ENCODE measurements at regions not wholly inside any gene's neighbourhood (a gene's known extent, or its start where the extent isn't known, plus 50 kb on each side); places are given as distances from the start of the nearest gene placed in this dataset.

DNA sequence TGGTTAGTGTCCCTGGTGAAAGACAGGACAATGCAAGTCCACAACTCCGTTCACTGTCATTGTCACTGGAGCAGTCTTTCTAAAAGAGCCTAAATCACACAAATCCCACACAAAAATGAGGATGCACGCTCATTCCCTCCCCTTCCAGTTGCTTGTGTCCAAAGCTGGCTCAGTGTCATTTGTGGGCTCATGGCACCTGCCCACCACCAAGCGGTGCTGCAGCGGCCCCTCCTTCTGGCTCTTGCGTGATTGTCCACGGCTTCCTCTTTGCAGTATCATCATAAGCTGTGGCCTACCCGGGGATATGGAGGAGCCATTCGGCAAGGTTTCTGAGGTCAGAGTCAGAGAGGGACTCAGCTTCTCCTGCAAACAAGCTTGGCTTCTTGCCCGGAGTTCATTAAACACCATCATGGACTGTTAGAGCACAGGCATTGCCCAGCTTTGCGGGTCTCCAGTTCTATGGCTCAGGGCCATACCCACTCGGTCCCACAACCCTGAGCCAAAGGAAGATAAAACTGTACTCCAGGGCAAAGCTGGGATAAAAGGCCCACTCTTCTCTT is 179.4 kb upstream of the AGAP1 start:
- no peak for DNase-seq

DNA sequence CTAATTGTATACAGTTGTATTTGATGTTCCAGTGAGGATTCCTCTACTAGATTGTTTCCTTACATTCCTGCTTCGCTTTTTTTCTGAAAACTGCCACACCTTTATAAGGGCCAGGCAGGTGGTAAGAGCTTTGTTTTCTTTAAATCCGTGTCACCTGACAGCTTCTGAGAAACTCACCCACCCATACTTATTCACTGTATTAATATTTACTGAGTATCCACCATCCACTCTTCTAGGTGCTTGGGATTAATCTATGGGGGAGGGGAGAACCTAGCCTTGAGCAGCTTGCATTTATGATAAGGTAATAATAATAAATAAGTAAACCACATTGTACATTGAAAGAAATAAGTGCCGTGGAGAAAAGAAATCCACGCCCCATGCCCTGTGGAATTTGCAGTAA is 174.7 kb upstream of the AGAP1 start:
- no peak for DNase-seq

DNA sequence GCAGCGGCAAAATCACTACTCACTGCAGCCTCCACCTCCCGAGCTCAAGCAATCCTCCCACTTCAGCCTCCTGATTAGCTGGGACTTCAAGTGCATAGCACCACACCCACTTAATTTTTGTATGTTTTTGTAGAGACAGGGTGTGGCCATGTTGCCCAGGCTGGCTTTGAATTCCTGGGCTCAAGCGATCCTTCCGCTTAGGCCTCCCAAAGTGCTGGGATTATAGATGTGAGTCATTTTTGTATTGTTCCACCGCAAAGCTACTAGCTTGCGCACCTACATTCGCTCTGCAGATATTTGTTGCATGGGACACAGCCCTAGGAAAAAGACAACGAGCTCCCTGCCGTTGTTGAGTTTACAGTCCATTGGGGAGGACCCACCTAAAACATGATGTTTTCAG is 173.5 kb upstream of the AGAP1 start:
- DNase-seq = no peak

DNA sequence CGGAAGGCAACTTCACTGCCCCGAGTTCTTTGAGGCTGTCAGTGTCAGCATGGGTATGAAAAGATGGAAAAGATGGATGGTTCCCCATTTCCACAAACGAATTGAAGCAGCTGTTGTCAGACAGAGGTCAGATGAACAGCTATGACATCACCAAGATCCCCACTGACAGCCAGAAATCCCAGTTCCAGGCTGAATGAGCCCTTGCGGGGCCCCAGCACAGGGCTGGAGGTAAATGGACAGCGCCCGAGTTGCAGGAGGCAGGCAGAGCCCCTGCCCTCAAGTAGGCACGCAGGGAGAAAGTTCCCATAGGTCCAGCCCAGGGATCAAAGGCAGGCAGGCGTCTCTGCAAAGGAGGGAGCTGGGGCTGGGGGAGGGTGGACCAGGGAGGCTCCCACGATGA is 169.5 kb upstream of the AGAP1 start:
- DNase-seq = peak; percentile 38

DNA sequence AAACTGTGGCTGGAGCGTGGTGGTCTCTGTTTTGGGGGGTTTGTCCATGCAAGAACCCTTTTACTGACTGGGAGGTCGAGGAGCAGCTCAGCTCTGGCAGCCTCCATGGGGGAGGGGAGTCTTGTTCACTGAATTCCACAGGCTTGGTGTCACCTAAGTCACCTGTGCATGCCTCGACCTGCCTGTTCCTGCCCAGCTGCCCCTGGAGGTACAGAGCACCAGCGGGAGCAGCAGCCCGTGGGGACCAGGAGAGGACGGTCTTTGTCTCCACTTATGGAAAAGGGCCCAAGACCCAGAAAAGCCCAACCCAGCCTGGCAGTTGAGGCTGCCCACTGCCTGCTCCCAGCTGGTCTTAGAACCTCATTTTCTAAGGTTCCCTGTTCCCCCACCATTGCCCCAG is 168.7 kb upstream of the AGAP1 start:
- no peak for DNase-seq

DNA sequence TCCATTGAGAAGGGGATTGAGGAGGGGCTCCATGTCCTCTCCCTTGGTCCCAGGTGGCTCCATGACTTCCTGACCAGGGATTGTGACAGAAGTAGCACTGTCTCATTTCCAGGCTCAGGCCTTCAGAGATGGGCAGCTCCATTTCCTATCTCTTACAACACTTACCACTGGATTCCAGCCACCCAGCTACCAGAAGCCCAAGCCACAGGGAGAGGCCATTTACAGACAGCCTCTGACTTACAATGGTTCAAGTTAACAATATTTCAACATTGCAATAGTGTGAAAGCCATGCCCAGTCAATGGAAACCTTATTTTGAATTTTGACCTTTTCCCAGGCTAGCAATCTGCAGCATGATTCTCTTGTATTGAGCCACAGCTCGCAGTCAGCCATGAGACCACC is 164.9 kb upstream of the AGAP1 start:
- no peak for DNase-seq

DNA sequence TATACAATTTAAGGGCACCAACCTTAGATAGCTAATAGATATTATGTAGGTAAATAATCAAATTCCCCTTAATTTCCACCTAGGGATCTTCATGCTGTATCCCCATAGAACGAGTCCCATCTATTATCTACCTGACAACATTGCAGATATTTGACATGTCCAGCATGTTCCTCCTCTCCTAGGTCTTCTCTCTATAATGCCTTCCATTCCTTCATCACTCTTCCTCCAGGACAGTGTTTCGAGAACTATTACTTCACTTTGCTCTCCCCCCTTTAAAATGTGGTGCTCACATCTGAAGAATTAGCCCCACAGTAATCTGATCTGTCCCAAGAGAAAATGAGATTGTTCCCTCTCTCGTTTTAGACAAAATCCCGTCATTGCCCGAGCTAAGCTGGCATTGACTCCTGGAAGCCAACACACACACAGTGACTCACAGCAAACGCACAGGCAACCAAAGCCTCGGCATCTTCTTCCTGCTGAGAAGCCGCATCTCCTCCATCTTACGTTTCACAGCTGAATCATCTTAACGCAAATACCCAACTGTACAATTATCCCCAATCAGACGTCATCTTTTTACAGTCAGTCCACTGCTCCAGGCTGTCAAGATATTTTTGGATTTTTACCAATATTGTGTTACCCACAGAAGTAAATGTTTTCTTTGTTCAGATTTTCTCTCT is 162.9 kb upstream of the AGAP1 start:
- no peak for DNase-seq

DNA sequence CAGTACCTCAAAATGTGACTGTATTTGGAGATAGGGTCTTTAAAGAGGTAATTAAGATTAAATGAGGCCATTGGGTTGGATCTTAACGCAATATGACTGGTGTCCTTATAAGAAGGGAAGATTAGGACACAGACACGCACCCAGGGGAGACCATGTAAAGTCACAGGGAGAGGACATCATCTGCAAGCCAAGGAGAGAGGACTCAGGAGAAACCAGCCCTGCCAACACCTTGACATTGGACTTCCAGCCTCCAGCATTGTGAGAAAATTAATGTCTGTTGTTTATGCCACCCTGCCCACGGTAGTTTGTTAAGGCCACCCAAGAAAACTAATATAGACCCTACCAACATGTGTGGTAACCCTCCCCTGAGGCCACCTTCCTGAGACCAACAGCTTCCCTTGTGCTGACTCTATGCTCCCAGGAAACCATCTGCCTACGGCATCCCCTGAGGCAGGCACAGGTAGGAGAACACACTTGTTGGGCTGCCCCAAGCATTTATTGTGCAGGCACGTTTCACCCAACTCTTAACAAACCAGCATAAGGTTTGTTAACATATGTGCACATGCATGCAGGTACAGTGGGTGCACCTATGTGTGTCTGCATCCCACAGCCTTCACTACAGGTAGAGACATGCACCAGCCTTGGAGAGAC is 161.5 kb upstream of the AGAP1 start:
- DNase-seq = no peak

DNA sequence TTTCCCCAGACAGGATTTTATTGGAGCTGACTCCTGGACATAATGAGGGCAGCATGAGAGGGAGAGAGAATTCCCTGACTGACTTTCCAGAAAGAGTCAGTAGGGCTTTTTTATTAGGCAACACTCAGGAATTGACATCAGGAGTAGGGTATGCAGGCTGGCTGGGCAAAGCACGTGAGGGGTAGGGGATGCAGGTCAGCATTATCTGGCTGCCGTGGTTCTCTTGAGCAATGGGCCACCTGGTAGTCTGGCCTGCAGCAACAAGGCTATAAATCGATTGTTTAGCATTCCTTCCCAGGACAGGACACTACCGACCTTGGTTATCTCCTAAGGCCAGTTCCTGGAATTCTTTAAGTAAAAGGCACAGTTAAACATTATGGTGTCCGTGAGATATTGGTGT is 160.8 kb upstream of the AGAP1 start:
- DNase-seq = no peak

DNA sequence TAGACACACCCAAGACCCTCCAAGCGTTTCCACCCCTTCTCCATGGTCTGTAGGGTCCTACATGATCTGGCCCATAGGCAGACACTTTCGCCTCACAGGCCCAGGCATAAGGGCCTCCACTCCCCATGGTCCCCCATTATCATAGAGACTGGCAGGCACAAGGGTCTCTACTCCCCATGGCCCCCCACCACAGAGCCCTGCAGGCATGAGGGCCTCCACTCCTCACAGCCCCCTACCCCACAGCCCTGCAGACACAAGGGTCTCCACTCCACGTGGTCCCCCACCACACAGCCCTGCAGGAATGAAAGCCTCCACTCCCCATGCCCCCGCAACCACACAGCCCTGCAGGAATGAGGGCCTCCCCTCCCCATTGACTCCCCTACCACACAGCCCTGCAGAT is 159.7 kb upstream of the AGAP1 start:
- no peak for DNase-seq

DNA sequence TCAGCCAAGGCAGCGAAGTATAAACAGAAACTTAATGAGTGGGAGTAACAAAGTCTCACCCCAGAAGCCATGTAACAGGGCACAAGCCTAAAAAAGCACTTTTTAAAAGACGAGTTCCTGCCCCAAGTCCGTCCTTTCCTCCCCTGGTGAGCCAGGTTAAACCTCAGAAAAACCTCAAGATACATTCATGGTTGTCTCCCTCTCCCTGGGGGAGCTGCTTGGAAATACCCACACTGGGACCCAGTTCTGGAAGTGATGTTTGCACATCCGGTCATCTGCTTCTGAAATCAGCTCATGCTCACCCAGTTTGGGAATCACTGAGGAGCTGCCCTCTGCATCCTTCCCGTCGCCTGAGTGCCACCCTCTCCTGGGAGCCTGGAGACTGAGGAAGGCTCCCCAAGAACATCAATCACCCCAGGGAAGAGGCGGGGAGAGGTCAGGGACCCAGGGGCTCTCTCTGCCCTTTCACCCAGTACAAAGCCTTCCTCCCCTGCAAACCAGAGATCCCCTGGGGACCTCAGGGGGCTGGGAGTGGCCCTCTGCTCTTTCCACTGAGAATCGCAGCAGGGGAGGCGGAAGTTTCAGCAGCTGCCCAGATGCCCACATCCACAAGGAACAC is 150.6 kb upstream of the AGAP1 start:
- DNase-seq = no peak

DNA sequence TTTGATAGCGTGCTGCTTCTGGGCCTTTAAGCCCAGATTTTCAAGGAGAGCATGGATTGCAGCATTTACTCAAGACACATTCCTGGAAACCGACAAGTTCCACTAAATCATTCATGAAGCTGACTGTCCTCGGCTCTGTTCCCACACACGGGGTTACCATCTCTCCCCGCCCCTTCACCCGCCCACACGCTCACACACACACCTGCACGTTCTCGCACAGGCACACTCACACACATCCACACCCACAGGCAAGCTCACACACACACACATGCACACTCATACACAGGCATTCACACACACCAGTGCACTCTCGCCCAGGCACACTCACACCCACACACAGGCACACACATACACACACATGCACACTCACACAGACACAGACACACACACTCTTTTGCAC is 150.0 kb upstream of the AGAP1 start:
- no peak for DNase-seq

DNA sequence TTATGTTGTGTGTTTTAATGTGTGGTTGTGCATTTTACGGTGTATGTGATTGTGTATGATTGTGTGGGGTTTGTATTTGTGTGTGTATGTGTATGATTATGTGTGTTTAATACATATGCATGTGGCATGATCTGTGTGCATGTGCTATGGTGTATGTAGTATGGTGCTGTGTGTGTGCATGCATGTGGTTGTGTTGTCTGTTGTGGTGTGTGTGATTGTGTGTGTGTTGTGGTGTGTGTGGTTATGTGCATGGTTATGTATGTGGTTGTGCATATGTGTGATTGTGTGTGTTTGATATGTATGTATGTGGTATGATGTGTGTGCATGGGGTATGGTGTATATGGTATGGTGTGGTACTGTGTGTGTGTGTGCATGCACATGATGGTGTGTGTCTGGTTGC is 148.1 kb upstream of the AGAP1 start:
- no peak for DNase-seq

DNA sequence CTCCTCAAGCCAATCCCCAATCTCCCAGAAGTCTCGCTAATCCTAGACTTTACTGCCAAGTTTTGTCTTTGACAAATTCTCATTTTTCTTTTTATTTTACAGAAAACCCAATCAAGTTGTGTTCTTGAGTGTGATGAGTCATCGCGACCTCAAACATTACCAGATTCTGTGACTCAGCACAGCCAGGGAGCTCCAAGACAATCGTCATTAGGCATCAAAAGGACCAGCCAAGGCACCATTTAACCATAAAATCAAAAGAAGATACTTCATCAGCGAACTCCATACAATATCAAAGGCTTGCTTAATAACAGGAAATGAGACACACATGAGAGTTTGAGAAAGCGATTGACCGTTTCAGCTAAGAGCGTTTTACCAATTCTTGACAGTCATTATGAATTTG is 146.2 kb upstream of the AGAP1 start:
- DNase-seq = no peak

DNA sequence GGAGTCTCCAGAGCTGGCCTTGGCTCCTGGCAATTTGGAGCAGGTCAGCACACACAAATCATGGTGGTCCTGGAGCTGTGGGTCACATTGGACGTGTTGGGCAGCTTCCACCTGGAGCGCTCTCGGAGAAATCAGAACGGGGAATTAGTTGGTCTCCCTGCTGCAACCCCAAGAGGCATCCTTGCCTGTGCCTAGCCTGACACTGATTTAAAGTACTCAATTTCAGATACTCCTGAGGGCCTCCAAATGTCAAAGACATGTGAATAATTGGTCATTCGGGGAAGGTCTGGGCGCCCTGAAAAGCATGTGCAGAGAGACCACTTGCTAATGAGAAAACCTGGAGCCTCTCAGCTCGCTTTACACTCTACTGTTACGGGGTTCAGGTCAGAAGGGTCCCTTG is 145.5 kb upstream of the AGAP1 start:
- DNase-seq = no peak

DNA sequence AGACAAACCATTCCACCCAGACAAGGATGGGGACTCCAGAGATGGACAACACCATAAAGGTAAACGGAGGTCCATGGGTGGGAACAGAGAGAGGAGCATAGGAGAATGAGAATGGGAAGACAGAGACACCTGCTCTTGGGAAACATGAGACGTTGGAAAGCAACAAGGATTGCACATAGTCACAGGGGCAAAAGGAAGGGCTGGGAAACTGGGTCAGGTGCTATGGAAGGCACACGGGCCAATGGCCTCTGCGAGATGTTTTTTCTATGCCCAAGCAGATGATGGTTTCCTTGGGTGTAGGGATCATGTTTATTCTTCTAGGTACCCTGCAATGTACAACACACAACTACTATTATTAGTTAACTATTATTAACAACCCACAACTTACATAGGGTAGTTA is 143.6 kb upstream of the AGAP1 start:
- no peak for DNase-seq

DNA sequence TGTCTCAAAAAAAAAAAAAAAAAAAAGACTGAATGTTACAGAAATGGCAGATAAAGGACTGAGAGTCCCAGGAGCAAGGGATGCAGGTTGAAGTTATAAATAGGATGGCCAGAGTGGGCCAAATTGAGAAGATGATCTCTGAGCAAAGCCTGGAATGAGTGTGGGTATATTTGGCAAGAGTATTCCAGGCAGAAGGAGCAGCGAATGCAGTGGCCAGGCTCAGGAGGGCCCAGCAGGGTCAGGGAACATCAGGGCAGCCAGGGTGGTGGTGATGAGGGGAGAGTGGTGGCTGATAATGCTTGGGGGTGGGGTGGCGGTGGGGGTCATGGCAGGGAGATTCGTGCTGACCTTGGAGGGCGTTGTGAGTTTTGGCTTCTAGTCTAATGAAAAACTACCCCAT is 141.3 kb upstream of the AGAP1 start:
- no peak for DNase-seq

DNA sequence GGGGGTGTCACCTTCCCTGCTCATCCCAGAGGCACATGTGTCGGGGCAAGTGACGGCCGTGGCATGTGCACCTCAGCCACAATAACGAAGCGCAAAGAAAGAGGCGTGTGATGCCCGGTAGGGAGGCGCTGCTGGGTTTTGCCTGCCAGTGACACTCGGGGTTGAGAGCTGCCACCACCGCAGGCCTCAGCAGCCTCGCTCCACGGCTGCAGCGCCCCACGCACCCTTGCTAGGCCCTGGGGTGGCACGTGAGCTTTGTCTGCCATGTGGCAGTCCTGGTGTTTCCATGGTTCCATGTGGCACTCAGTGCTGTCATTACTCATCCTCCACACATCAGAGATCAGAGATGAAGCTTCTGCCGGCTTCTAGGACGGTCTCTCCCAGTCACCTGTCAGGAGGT is 136.0 kb upstream of the AGAP1 start:
- no peak for DNase-seq

DNA sequence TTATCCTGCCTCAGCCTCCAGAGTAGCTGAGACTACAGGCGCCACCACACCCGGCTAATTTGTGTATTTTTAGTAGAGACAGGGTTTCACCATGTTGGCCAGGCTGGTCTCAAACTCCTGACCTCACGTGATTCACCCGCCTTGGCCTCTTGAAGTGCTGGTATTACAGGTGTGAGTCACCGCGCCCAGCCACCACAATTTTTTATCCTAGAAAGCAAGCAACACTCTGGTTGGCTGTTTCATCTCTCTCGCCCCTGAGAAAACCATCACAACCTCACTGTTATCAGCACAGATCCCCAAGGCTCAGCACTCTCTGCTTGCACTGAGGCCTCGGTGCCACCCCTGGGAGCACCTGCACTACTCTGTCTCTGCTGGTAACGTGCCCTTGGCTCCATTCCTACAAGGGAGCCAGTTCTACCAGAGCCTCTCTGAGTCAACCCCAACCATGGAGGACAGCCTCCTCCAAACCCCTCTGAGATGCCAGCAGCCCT is 134.8 kb upstream of the AGAP1 start:
- no peak for DNase-seq

DNA sequence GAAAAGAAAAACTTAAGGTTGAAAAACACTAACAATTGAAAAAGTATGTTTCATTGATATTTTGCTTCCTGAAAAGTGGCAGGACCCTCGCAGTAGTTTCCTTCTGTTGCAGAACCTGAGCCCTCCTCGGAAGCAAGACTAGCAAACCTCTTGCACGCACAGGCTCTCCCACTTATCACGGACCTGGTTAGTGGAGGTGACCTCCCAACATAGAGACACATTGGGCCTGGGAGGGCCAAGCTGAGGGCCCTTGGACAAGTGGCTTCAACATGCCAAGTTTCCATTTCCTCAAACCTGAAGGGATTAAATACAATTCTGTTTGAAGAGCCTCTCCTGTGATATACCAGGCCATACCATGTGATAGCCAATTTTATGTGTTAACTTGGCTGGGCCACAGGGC is 133.4 kb upstream of the AGAP1 start:
- DNase-seq = no peak

DNA sequence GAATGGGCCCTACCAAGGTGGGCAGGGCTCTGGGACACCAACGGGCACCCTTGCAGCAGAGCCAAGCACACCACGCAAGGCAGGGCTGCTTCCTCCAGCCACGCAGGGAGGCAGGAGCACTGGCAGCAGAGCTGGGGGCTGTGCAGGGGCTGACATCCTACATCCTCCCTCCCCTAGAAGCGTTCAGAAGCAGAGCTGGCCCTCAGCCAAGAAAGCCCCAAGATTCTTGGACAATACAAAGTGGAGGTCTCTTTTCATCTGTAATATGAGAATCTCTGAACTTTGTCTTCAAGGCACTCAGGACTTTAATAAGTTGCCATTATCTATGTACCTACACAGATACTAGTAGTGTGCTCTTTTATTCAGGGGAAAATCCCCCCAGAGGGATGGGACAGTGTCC is 128.1 kb upstream of the AGAP1 start:
- no peak for DNase-seq

DNA sequence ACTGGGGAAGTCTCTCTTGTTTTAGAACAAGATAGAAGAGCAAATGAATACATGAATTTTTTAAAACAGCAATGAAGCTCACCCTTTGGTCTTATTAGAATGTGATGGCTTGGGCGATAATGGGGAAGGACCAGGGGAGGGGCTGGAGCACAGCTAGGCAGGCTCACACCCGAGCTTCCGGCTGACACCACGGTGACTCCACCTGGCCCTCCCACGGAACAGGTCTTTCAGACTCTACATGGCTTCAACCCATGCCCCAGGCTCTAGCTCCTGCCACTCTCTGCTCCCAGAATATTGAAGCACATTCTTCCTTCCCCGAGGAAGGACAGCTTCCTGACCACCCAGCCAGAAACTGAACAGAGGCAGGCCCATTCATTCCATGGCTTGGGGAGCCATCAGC is 127.5 kb upstream of the AGAP1 start:
- no peak for DNase-seq

DNA sequence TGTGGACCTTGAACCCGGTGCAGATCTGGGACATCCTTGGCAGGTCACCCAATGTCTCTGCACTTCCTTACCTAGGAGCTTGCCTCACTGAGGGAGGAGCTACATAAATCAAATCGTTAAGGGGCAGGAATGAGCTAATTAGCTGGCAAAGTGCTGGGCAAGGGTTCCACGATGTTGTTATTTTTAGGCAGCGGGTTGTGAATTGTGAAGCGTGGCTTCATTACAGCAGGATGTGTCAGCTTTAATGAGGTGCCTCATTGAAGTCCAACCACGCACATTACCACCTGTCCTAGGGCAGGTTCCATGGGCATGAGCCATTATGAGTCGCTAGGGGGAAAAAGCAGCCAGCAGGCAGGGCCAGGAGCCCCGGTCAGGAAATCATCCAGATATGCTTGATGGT is 127.0 kb upstream of the AGAP1 start:
- no peak for DNase-seq

DNA sequence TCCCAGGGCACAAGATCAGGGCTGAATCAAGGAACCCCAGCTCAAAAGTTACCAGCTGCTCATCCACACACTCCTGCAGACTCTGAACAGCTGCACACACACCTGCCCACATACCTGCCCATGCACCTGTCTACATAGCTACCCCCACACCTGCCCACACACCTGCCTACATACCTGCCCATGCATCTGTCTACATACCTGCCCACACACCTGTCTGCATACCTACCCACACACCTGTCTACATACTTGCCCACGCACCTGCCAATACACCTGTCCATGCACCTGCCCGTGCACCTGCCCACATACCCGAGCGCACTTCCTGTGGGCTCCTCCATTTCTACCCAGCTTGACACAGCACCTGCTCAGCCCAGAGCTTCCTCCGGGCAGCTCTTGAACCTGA is 122.8 kb upstream of the AGAP1 start:
- no peak for DNase-seq

All from eye (tissue), 1 donor.